ENCODE measurements at regions not wholly inside any gene's neighbourhood (a gene's known extent, or its start where the extent isn't known, plus 50 kb on each side); places are given as distances from the start of the nearest gene placed in this dataset.
"Not testable (repeated sequence)": the region's sequence is repeated elsewhere in the genome, so short reads cannot be mapped to it uniquely, and the experiment has no call there.

DNA sequence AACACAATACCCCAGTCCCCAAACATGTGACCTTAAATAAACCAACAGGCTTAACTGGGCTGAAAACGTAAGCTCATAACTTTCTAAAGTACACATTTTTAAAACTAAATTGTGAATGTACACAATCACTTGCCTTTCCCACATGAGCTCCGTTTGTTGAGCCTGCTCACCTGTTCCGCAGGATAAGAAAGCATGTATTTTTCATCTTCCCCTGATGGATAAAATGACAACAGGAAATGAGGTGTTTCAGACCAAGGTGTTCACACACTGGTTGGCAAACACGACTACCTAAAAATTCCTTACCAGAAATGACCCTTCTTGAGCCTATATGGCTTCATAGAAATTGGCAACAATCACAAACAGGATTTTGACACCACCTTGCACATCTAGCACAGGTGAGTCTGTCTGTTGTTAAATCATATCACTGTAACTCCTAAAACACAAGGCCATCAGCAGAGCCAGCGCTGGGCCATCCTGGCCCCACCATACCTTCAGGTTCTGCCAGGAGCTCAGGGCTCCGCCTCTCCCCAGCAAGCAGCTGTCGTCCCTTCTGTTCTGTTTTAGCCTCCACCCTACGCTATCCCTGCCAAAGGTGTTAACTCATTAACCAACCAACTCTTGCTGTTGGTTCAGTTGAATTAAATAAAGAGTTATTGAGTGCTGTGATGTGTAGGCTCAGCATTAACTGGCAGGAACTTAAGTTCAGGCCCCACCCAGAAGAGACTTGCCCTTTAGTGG is 73.6 kb upstream of the RNF32 start:
- Mint-ChIP-seq H3K4me1 (ENCODE audit: low read depth) (no peaks in the 10 kb centered on the region), H3K36me3 (ENCODE audit: low read depth) (no peaks in the 10 kb centered on the region), H3K27me3 (ENCODE audit: insufficient read depth) (peaks cover 5% of the 10 kb centered on the region), H3K4me3 (no peak overlapping the region), H3K9me3 (peaks cover 10% of the 10 kb centered on the region), H3K27ac (no peak overlapping the region)
- intact Hi-C loops (cut with micrococcal nuclease): no loop called here
- DNase-seq (ENCODE audit: low spot score): no peak

GRCh38 chr7:156565002-156565401 is 75.6 kb upstream of the RNF32 start:
- H3K36me3 Mint-ChIP-seq (ENCODE audit: low read depth); DNase-seq (ENCODE audit: low spot score); intact Hi-C loops (cut with micrococcal nuclease); H3K27me3 Mint-ChIP-seq (ENCODE audit: insufficient read depth); H3K4me3 Mint-ChIP-seq; H3K4me1 Mint-ChIP-seq (ENCODE audit: low read depth); H3K27ac Mint-ChIP-seq; H3K9me3 Mint-ChIP-seq: not testable (repeated sequence)

DNA sequence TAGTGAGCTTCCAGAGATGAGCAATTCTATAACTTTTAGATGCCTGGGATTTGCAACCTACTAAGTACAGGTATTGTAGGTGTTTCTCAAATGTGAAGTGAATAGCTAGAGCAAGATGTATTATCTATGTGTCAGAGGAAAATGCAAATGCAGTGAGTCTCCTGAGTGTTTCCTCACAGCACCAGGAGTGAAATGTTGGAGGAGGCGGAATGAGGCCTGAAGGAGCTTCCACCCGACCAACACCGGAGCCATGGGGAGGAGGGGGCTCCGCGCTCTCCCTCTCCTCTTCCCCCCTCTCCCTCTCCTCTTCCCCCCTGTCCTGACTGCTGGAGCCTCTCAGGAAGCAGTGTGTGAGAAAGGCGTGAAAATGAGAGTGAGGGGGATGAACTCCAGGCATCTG is 79.9 kb upstream of the RNF32 start:
- Mint-ChIP-seq H3K27ac (no peak overlapping the region), H3K4me1 (ENCODE audit: low read depth) (no peaks in the 10 kb centered on the region), H3K27me3 (ENCODE audit: insufficient read depth) (peaks cover 8% of the 10 kb centered on the region), H3K36me3 (ENCODE audit: low read depth) (no peaks in the 10 kb centered on the region), H3K9me3 (peaks cover 10% of the 10 kb centered on the region), H3K4me3 (no peak overlapping the region)
- intact Hi-C loops (cut with micrococcal nuclease): no loop called here
- no peak for DNase-seq (ENCODE audit: low spot score)

DNA sequence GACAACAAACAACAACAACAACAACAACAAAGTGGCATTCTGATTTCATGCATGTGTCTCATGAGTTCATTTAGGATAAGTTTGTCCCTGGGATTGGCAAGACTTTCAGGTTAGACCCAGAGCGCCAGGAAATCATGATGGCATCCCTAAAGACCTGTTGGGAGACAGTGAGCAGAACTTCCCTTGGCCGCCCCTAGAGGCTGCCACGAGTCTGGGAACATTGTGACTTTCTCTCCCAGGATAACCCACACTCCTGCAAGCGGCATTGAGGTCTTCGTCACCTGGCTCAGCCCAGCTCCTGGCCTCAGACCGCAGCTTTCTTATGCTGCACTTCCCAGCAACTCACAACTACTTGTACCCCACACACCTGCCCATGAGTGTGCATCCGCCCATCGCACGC is 80.5 kb upstream of the RNF32 start:
- Mint-ChIP-seq H3K4me3 (no peak overlapping the region), H3K27ac (no peak overlapping the region), H3K27me3 (ENCODE audit: insufficient read depth) (peaks cover 8% of the 10 kb centered on the region), H3K9me3 (peaks cover 8% of the 10 kb centered on the region), H3K4me1 (ENCODE audit: low read depth) (no peaks in the 10 kb centered on the region), H3K36me3 (ENCODE audit: low read depth) (no peaks in the 10 kb centered on the region)
- no peak for DNase-seq (ENCODE audit: low spot score)
- intact Hi-C loops (cut with micrococcal nuclease): no loop called here

DNA sequence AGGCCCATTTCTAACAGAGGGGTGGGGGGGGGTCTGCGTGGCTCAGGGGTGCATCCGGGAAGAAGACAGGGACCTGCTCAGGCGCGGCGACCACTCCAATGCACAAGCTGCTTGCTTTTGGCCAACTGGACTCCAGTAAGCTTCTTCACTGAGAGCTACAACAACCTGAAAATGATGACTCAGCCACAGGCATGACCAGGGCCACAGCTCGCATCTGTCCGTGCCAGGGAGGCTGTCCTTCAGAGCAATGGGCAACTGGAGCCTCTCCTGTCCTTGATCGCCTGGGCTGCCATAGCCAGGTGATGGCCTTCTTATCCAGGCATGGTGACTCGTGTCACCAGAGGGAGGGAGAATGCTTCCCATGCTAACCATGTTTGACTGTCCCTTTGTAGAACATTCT is 81.6 kb upstream of the RNF32 start:
- DNase-seq (ENCODE audit: low spot score): no peak
- no peaks in the 10 kb centered on the region for H3K4me1 Mint-ChIP-seq (ENCODE audit: low read depth)
- H3K9me3 Mint-ChIP-seq: peaks cover under 1% of the 10 kb centered on the region
- no peak overlapping the region for H3K4me3 Mint-ChIP-seq
- no peaks in the 10 kb centered on the region for H3K36me3 Mint-ChIP-seq (ENCODE audit: low read depth)
- intact Hi-C loops (cut with micrococcal nuclease): no loop called here
- no peak overlapping the region for H3K27ac Mint-ChIP-seq
- H3K27me3 Mint-ChIP-seq (ENCODE audit: insufficient read depth): peaks cover 8% of the 10 kb centered on the region

DNA sequence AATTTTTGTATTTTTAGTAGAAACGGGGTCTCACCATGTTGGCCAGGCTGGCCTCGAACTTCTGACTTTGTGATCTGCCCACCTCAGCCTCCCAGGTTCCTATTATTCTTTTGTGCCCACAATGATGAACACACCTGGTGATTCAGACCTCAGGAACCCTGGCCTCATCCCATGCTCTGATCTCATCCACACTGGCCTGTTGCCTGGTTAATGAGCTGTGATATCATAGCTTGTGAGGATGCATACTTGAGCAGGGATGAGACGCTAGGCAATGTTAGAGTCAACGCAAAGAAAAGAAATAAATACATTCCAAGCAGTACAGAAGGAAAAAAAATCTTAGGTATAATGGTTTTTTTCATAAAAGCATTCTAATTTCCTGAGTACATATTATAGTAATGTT is 82.4 kb upstream of the RNF32 start:
- Mint-ChIP-seq H3K4me1 (ENCODE audit: low read depth) (no peaks in the 10 kb centered on the region), H3K9me3 (no peaks in the 10 kb centered on the region), H3K4me3 (no peak overlapping the region), H3K27me3 (ENCODE audit: insufficient read depth) (peaks cover 8% of the 10 kb centered on the region), H3K27ac (no peak overlapping the region), H3K36me3 (ENCODE audit: low read depth) (no peaks in the 10 kb centered on the region)
- intact Hi-C loops (cut with micrococcal nuclease): no loop called here
- DNase-seq (ENCODE audit: low spot score): no peak

DNA sequence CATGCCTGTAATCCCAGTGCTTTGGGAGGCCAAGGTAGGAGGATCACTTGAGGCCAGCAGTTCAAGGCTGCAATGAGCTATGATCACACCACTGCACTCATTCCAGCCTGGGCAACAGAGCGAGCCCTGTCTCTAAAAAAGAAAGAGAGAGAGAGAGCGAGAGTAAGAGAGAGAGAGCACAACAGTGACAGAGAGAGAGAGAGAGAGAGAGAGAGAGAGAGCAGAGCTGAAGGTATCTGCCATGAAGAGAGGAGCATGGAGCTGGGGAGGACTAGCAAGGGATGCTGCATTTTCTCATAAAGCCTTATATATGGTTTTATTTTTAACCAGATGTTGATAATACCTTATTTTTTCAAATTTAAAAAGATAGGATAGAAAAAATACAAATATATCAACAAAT is 84.5 kb upstream of the RNF32 start:
- Mint-ChIP-seq H3K27me3 (ENCODE audit: insufficient read depth) (peaks cover 14% of the 10 kb centered on the region), H3K4me3 (no peak overlapping the region), H3K36me3 (ENCODE audit: low read depth) (no peaks in the 10 kb centered on the region), H3K9me3 (no peaks in the 10 kb centered on the region), H3K27ac (no peak overlapping the region), H3K4me1 (ENCODE audit: low read depth) (no peaks in the 10 kb centered on the region)
- intact Hi-C loops (cut with micrococcal nuclease): no loop called here
- no peak for DNase-seq (ENCODE audit: low spot score)

DNA sequence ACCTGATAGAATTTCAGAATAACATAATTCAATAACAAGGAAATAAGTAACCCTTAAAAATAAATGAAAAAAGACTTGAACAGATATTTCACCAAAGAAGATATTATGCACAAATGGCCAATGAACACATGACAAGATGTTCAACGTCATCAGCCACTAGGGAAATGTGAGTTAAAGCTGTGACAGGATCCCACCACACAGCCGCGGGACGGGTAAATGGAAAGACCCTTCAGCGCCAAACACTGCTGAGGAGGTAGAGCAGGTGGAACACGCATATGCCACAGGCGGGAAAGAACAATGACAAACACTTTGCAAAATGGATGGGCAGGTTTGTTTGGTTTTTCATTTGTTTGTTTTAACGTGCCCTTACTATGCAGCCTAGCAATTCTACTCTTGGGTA is 86.1 kb upstream of the RNF32 start:
- intact Hi-C loops (cut with micrococcal nuclease): no loop called here
- Mint-ChIP-seq H3K4me1 (ENCODE audit: low read depth) (no peaks in the 10 kb centered on the region), H3K9me3 (no peaks in the 10 kb centered on the region), H3K27ac (no peak overlapping the region), H3K4me3 (no peak overlapping the region), H3K27me3 (ENCODE audit: insufficient read depth) (peaks cover 13% of the 10 kb centered on the region), H3K36me3 (ENCODE audit: low read depth) (no peaks in the 10 kb centered on the region)
- no peak for DNase-seq (ENCODE audit: low spot score)

- peaks cover 10% of the 10 kb centered on the region for H3K27me3 Mint-ChIP-seq (ENCODE audit: insufficient read depth)
- intact Hi-C loops (cut with micrococcal nuclease): no loop called here
- H3K9me3 Mint-ChIP-seq: no peaks in the 10 kb centered on the region
- no peaks in the 10 kb centered on the region for H3K4me1 Mint-ChIP-seq (ENCODE audit: low read depth)
- no peak for DNase-seq (ENCODE audit: low spot score)
- no peaks in the 10 kb centered on the region for H3K36me3 Mint-ChIP-seq (ENCODE audit: low read depth)
- H3K27ac Mint-ChIP-seq: no peak overlapping the region
- H3K4me3 Mint-ChIP-seq: no peak overlapping the region
Measured at GRCh38 chr7:156549636-156550035, 90.9 kb upstream of the RNF32 start.

- H3K36me3 Mint-ChIP-seq (ENCODE audit: low read depth): no peaks in the 10 kb centered on the region
- DNase-seq (ENCODE audit: low spot score): no peak
- intact Hi-C loops (cut with micrococcal nuclease): no loop called here
- no peak overlapping the region for H3K4me3 Mint-ChIP-seq
- no peaks in the 10 kb centered on the region for H3K4me1 Mint-ChIP-seq (ENCODE audit: low read depth)
- H3K9me3 Mint-ChIP-seq: no peaks in the 10 kb centered on the region
- no peak overlapping the region for H3K27ac Mint-ChIP-seq
- H3K27me3 Mint-ChIP-seq (ENCODE audit: insufficient read depth): peaks cover 10% of the 10 kb centered on the region
Measured at GRCh38 chr7:156547884-156548561, 92.6 kb upstream of the RNF32 start.

- Mint-ChIP-seq H3K4me1 (ENCODE audit: low read depth) (no peaks in the 10 kb centered on the region), H3K36me3 (ENCODE audit: low read depth) (no peaks in the 10 kb centered on the region), H3K27ac (no peak overlapping the region), H3K4me3 (no peak overlapping the region), H3K9me3 (no peaks in the 10 kb centered on the region), H3K27me3 (ENCODE audit: insufficient read depth) (peaks cover 2% of the 10 kb centered on the region)
- no peak for DNase-seq (ENCODE audit: low spot score)
- intact Hi-C loops (cut with micrococcal nuclease): no loop called here
Measured at GRCh38 chr7:156545979-156546378, 94.6 kb upstream of the RNF32 start.

DNA sequence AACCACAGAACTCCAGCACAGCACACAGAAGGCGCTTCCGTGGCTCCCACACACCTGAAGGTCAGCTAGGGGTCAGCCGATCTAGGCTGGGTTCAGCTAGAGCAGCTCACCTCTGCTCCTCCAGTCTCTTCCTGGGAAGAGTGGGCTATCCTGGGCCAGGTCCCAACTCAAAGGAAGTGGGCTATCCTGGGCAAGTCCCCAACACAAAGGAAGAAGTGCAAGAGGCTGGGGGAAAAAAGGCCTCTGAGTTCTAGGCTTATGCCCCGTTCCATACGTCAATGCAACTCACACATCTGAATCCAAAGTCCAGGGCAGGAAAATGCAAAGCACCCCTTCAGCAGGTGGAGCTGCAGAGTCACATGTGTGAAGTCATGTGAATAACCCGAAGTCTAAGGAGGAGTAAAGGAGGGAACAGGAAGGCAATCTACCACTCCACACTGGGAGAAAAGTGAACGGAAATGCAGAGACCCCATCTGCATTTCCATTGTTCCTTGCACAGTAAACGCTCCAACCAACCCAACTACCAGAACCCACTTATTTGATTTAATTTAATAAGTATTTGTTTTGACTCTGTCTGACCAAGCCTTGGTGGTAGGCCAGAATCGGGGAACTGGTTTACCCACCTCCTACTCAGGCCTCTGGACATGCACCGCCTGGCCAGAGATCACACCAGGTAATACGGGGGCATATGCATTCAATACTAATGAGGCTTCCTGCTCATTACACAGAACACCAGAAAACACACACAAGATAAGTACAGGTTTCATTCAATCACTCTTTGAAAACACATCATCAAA is 95.5 kb upstream of the RNF32 start:
- intact Hi-C loops (cut with micrococcal nuclease): no loop called here
- H3K27me3 Mint-ChIP-seq (ENCODE audit: insufficient read depth): no peaks in the 10 kb centered on the region
- DNase-seq (ENCODE audit: low spot score): no peak
- no peaks in the 10 kb centered on the region for H3K36me3 Mint-ChIP-seq (ENCODE audit: low read depth)
- no peaks in the 10 kb centered on the region for H3K4me1 Mint-ChIP-seq (ENCODE audit: low read depth)
- no peak overlapping the region for H3K4me3 Mint-ChIP-seq
- H3K27ac Mint-ChIP-seq: no peak overlapping the region
- no peaks in the 10 kb centered on the region for H3K9me3 Mint-ChIP-seq

All from activated T-helper 1 cell treated with anti-CD3 and anti-CD28 coated beads, Interleukin-12 subunit alpha, Interleukin-12 subunit beta, Interleukin-2, Interleukin-4 antibody, amounts not matched to agents 30 ng/mL and 10 ng/mL and 1 ng/mL, durations not matched to agents 14 hours and 24 hours and 36 hours (primary cell).